ENCODE measurements at regions not wholly inside any gene's neighbourhood (a gene's known extent, or its start where the extent isn't known, plus 50 kb on each side); places are given as distances from the start of the nearest gene placed in this dataset.

DNA sequence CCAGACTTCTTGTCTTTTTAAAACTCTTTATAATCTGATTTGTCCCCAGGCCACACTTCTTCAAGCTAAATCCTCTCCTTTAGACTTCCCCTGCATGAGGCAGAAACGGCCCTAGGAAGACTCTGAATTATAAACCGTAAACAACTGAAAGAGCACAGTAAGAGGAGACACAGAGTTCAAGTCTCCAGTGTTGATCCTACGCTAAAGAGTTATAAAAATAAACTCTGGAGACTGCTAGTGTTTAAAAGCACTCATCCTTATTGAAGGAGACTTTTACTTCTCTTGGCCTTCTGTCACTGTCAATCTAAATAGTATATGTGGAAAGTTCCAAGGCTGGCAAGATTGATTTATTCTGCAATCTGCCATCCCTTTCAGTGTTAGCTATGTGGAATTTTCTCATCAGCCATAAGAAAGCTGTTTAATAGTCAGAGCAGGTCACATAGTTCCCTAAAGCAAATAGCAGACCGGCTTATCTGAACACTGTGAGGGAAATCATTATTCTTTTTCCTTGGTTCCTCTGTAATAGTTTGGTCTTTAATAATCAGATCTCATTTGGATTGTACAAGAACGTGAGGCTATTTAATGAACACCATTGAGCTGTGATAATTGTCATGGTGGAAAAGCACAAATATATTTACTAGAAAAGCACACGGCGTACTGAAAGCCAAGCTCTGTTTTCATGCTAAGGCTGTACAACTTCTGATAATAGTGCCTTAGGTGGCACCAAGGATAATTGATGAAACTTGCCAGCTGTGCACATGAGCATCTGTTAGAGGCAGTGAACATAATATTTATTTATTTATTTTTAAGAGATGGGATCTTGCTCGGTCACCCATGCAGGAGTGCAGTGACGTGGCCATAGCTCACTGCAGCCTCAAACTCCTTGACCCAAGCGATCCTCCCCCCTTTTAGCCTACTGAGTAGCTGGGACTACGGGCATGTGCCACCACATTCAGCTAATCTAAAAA, 157.7 kb downstream of the CEP135 start:
- Histone ChIP-seq H3K4me3 (ENCODE audit: low read depth, low read length) (no peak overlapping the region), H3K27me3 (ENCODE audit: control insufficient read depth, insufficient read depth, low read length) (no peaks in the 10 kb centered on the region), H3K27ac (ENCODE audit: low read depth, low read length) (no peak overlapping the region), H3K9me3 (ENCODE audit: control insufficient read depth, insufficient read depth, low read length) (no peaks in the 10 kb centered on the region)
- no peak for DNase-seq (ENCODE audit: low read depth, low spot score)
- no peak for TF ChIP-seq CTCF (IDR thresholded peaks at IDR 0.05; ENCODE audit: low read depth, low read length)
- ChIA-PET CTCF (interaction anchor here (0.6 kb wide), 1 partner anchor 67 kb away, joined by 3 read pairs; no protein-coding TSS in a partner anchor), POLR2A (interaction anchor here (0.6 kb wide), 1 partner anchor 95 kb away, joined by 5 read pairs; no protein-coding TSS in a partner anchor)

- Histone ChIP-seq H3K4me3 (ENCODE audit: low read depth, low read length) (no peak overlapping the region), H3K27ac (ENCODE audit: low read depth, low read length) (no peak overlapping the region), H3K9me3 (ENCODE audit: control insufficient read depth, insufficient read depth, low read length) (no peaks in the 10 kb centered on the region), H3K27me3 (ENCODE audit: control insufficient read depth, insufficient read depth, low read length) (no peaks in the 10 kb centered on the region)
- no peak for DNase-seq (ENCODE audit: low read depth, low spot score)
- ChIA-PET POLR2A (no interaction called here), CTCF (no interaction called here)
- no peak for TF ChIP-seq CTCF (IDR thresholded peaks at IDR 0.05; ENCODE audit: low read depth, low read length)
These were observed 155.4 kb downstream of the CEP135 start for GRCh38 chr4:56104188-56104587.

- TF ChIP-seq CTCF (IDR thresholded peaks at IDR 0.05; ENCODE audit: low read depth, low read length), result no peak
- DNase-seq (ENCODE audit: low read depth, low spot score), result no peak
- Histone ChIP-seq H3K27me3 (ENCODE audit: control insufficient read depth, insufficient read depth, low read length) (no peaks in the 10 kb centered on the region), H3K27ac (ENCODE audit: low read depth, low read length) (no peak overlapping the region), H3K9me3 (ENCODE audit: control insufficient read depth, insufficient read depth, low read length) (no peaks in the 10 kb centered on the region), H3K4me3 (ENCODE audit: low read depth, low read length) (no peak overlapping the region)
- ChIA-PET CTCF (no interaction called here), POLR2A (no interaction called here)
These were observed 153.9 kb downstream of the CEP135 start for GRCh38 chr4:56102601-56103000.

GRCh38 chr4:56099378-56099786, 150.6 kb downstream of the CEP135 start:
- no peak for DNase-seq (ENCODE audit: low read depth, low spot score)
- no peaks in the 10 kb centered on the region for H3K27me3 ChIP-seq (ENCODE audit: control insufficient read depth, insufficient read depth, low read length)
- ChIA-PET POLR2A (no interaction called here), CTCF (no interaction called here)
- H3K4me3 ChIP-seq (ENCODE audit: low read depth, low read length), result no peak overlapping the region
- TF ChIP-seq CTCF (IDR thresholded peaks at IDR 0.05; ENCODE audit: low read depth, low read length), result no peak
- no peak overlapping the region for H3K27ac ChIP-seq (ENCODE audit: low read depth, low read length)
- no peaks in the 10 kb centered on the region for H3K9me3 ChIP-seq (ENCODE audit: control insufficient read depth, insufficient read depth, low read length)

GRCh38 chr4:56093576-56093975, 144.8 kb downstream of the CEP135 start:
- Histone ChIP-seq H3K4me3 (ENCODE audit: low read depth, low read length) (no peak overlapping the region), H3K27me3 (ENCODE audit: control insufficient read depth, insufficient read depth, low read length) (no peaks in the 10 kb centered on the region), H3K27ac (ENCODE audit: low read depth, low read length) (no peak overlapping the region), H3K9me3 (ENCODE audit: control insufficient read depth, insufficient read depth, low read length) (no peaks in the 10 kb centered on the region)
- no peak for TF ChIP-seq CTCF (IDR thresholded peaks at IDR 0.05; ENCODE audit: low read depth, low read length)
- ChIA-PET CTCF (no interaction called here), POLR2A (no interaction called here)
- no peak for DNase-seq (ENCODE audit: low read depth, low spot score)

Measured in AG04450 (cell line).